ENCODE measurements at regions not wholly inside any gene's neighbourhood (a gene's known extent, or its start where the extent isn't known, plus 50 kb on each side); places are given as distances from the start of the nearest gene placed in this dataset.

- H3K9me3 Mint-ChIP-seq, result peaks cover 55% of the 10 kb centered on the region
- no peaks in the 10 kb centered on the region for H3K27me3 Mint-ChIP-seq
- no peak overlapping the region for H3K27ac Mint-ChIP-seq
These were observed 331.7 kb downstream of the FRK start for GRCh38 chr6:115729036-115729435.

GRCh38 chr6:115728171-115728570, 332.5 kb downstream of the FRK start:
- intact Hi-C loops (cut with micrococcal nuclease), result no loop called here
- H3K36me3 Mint-ChIP-seq (ENCODE audit: low read depth), result no peaks in the 10 kb centered on the region
- peaks cover 55% of the 10 kb centered on the region for H3K9me3 Mint-ChIP-seq
- H3K27me3 Mint-ChIP-seq, result no peaks in the 10 kb centered on the region
- H3K4me3 Mint-ChIP-seq, result no peak overlapping the region
- H3K4me1 Mint-ChIP-seq (ENCODE audit: low read depth), result no peaks in the 10 kb centered on the region
- H3K27ac Mint-ChIP-seq, result no peak overlapping the region

More at GRCh38 chr6:115729036-115729435, 331.7 kb downstream of the FRK start:
- Mint-ChIP-seq H3K4me1 (ENCODE audit: low read depth) (no peaks in the 10 kb centered on the region), H3K4me3 (no peak overlapping the region), H3K36me3 (ENCODE audit: low read depth) (no peaks in the 10 kb centered on the region)
- intact Hi-C loops (cut with micrococcal nuclease), result no loop called here

- Mint-ChIP-seq H3K27ac (no peak overlapping the region), H3K4me1 (ENCODE audit: low read depth) (no peaks in the 10 kb centered on the region), H3K9me3 (peaks cover 30% of the 10 kb centered on the region), H3K36me3 (ENCODE audit: low read depth) (no peaks in the 10 kb centered on the region), H3K4me3 (no peak overlapping the region), H3K27me3 (no peaks in the 10 kb centered on the region)
- intact Hi-C loops (cut with micrococcal nuclease), result no loop called here
These were observed 339.1 kb downstream of the FRK start for GRCh38 chr6:115721564-115721963.

GRCh38 chr6:115720900-115721299, 339.8 kb downstream of the FRK start:
- Mint-ChIP-seq H3K4me3 (no peak overlapping the region), H3K27ac (no peak overlapping the region), H3K4me1 (ENCODE audit: low read depth) (no peaks in the 10 kb centered on the region), H3K9me3 (peaks cover 34% of the 10 kb centered on the region), H3K36me3 (ENCODE audit: low read depth) (no peaks in the 10 kb centered on the region), H3K27me3 (no peaks in the 10 kb centered on the region)
- intact Hi-C loops (cut with micrococcal nuclease), result no loop called here

GRCh38 chr6:115717472-115717871, 343.2 kb downstream of the FRK start:
- no peaks in the 10 kb centered on the region for H3K4me1 Mint-ChIP-seq (ENCODE audit: low read depth)
- no peak overlapping the region for H3K27ac Mint-ChIP-seq
- intact Hi-C loops (cut with micrococcal nuclease), result no loop called here
- no peak overlapping the region for H3K4me3 Mint-ChIP-seq
- no peaks in the 10 kb centered on the region for H3K36me3 Mint-ChIP-seq (ENCODE audit: low read depth)
- no peaks in the 10 kb centered on the region for H3K27me3 Mint-ChIP-seq
- peaks cover 47% of the 10 kb centered on the region for H3K9me3 Mint-ChIP-seq

GRCh38 chr6:115717062-115717461, 343.6 kb downstream of the FRK start:
- Mint-ChIP-seq H3K4me3 (no peak overlapping the region), H3K27ac (no peak overlapping the region), H3K36me3 (ENCODE audit: low read depth) (no peaks in the 10 kb centered on the region), H3K9me3 (peaks cover 47% of the 10 kb centered on the region), H3K27me3 (no peaks in the 10 kb centered on the region), H3K4me1 (ENCODE audit: low read depth) (no peaks in the 10 kb centered on the region)
- intact Hi-C loops (cut with micrococcal nuclease), result no loop called here

GRCh38 chr6:115712291-115712961, 348.3 kb downstream of the FRK start:
- Mint-ChIP-seq H3K27me3 (no peaks in the 10 kb centered on the region), H3K4me1 (ENCODE audit: low read depth) (no peaks in the 10 kb centered on the region), H3K9me3 (peaks cover 34% of the 10 kb centered on the region), H3K4me3 (no peak overlapping the region), H3K27ac (no peak overlapping the region), H3K36me3 (ENCODE audit: low read depth) (no peaks in the 10 kb centered on the region)
- intact Hi-C loops (cut with micrococcal nuclease), result no loop called here

- no peak overlapping the region for H3K27ac Mint-ChIP-seq
- no peaks in the 10 kb centered on the region for H3K27me3 Mint-ChIP-seq
- H3K36me3 Mint-ChIP-seq (ENCODE audit: low read depth), result no peaks in the 10 kb centered on the region
- H3K4me3 Mint-ChIP-seq, result no peak overlapping the region
- peaks cover 6% of the 10 kb centered on the region for H3K9me3 Mint-ChIP-seq
- no peaks in the 10 kb centered on the region for H3K4me1 Mint-ChIP-seq (ENCODE audit: low read depth)
- intact Hi-C loops (cut with micrococcal nuclease), result no loop called here
These were observed 351.8 kb downstream of the FRK start for GRCh38 chr6:115708850-115709249.

GRCh38 chr6:115706981-115707380, 353.7 kb downstream of the FRK start:
- intact Hi-C loops (cut with micrococcal nuclease), result no loop called here
- Mint-ChIP-seq H3K27ac (no peak overlapping the region), H3K9me3 (peaks cover 24% of the 10 kb centered on the region), H3K4me3 (no peak overlapping the region), H3K36me3 (ENCODE audit: low read depth) (no peaks in the 10 kb centered on the region), H3K4me1 (ENCODE audit: low read depth) (no peaks in the 10 kb centered on the region), H3K27me3 (no peaks in the 10 kb centered on the region)

GRCh38 chr6:115706324-115706723, 354.4 kb downstream of the FRK start:
- H3K4me1 Mint-ChIP-seq (ENCODE audit: low read depth), result no peaks in the 10 kb centered on the region
- no peak overlapping the region for H3K27ac Mint-ChIP-seq
- no peaks in the 10 kb centered on the region for H3K36me3 Mint-ChIP-seq (ENCODE audit: low read depth)
- intact Hi-C loops (cut with micrococcal nuclease), result no loop called here
- H3K4me3 Mint-ChIP-seq, result no peak overlapping the region
- no peaks in the 10 kb centered on the region for H3K27me3 Mint-ChIP-seq
- peaks cover 28% of the 10 kb centered on the region for H3K9me3 Mint-ChIP-seq

GRCh38 chr6:115704028-115704427, 356.7 kb downstream of the FRK start:
- Mint-ChIP-seq H3K36me3 (ENCODE audit: low read depth) (no peaks in the 10 kb centered on the region), H3K27ac (no peak overlapping the region), H3K4me3 (no peak overlapping the region), H3K4me1 (ENCODE audit: low read depth) (no peaks in the 10 kb centered on the region), H3K9me3 (peaks cover 28% of the 10 kb centered on the region), H3K27me3 (no peaks in the 10 kb centered on the region)
- intact Hi-C loops (cut with micrococcal nuclease), result no loop called here

- Mint-ChIP-seq H3K4me3 (no peak overlapping the region), H3K9me3 (peaks cover 7% of the 10 kb centered on the region), H3K27ac (no peak overlapping the region), H3K27me3 (peaks cover 1% of the 10 kb centered on the region), H3K4me1 (ENCODE audit: low read depth) (no peaks in the 10 kb centered on the region), H3K36me3 (ENCODE audit: low read depth) (no peaks in the 10 kb centered on the region)
- intact Hi-C loops (cut with micrococcal nuclease), result no loop called here
These were observed 369.3 kb downstream of the FRK start for GRCh38 chr6:115691433-115691832.

- H3K27ac Mint-ChIP-seq, result no peak overlapping the region
- intact Hi-C loops (cut with micrococcal nuclease), result no loop called here
These were observed 369.8 kb downstream of the FRK start for GRCh38 chr6:115690854-115691253.

GRCh38 chr6:115681978-115682775, 378.5 kb downstream of the FRK start:
- no peak overlapping the region for H3K27ac Mint-ChIP-seq
- H3K4me3 Mint-ChIP-seq, result no peak overlapping the region
- H3K4me1 Mint-ChIP-seq (ENCODE audit: low read depth), result no peaks in the 10 kb centered on the region
- H3K9me3 Mint-ChIP-seq, result peaks cover 9% of the 10 kb centered on the region
- intact Hi-C loops (cut with micrococcal nuclease), result no loop called here
- H3K36me3 Mint-ChIP-seq (ENCODE audit: low read depth), result no peaks in the 10 kb centered on the region
- no peaks in the 10 kb centered on the region for H3K27me3 Mint-ChIP-seq

More at GRCh38 chr6:115690854-115691253, 369.8 kb downstream of the FRK start:
- Mint-ChIP-seq H3K36me3 (ENCODE audit: low read depth) (no peaks in the 10 kb centered on the region), H3K27me3 (peaks cover 1% of the 10 kb centered on the region), H3K9me3 (peaks cover 2% of the 10 kb centered on the region), H3K4me1 (ENCODE audit: low read depth) (no peaks in the 10 kb centered on the region), H3K4me3 (no peak overlapping the region)

Measured in dendritic cell treated with granulocyte-macrophage colony-stimulating factor and Interleukin-4, amounts not matched to agents 40 ng/mL and 50 ng/mL, for 4 days (primary cell).